Middle frontal gyrus (tissue), 1 donor: ENCODE measurements at regions not wholly inside any gene's neighbourhood (a gene's known extent, or its start where the extent isn't known, plus 50 kb on each side); places are given as distances from the start of the nearest gene placed in this dataset.

Experiments
- DNase-seq: peaks from one replicate; pipeline ENCODE4 v3.0.0-alpha.2; 2015; ENCODE audit warnings: low spot score; ENCODE audit errors: extremely low spot score

GRCh38 chr5:125370461-125371205, 624.2 kb upstream of the ZNF608 start:
- DNase-seq: no peak

DNA sequence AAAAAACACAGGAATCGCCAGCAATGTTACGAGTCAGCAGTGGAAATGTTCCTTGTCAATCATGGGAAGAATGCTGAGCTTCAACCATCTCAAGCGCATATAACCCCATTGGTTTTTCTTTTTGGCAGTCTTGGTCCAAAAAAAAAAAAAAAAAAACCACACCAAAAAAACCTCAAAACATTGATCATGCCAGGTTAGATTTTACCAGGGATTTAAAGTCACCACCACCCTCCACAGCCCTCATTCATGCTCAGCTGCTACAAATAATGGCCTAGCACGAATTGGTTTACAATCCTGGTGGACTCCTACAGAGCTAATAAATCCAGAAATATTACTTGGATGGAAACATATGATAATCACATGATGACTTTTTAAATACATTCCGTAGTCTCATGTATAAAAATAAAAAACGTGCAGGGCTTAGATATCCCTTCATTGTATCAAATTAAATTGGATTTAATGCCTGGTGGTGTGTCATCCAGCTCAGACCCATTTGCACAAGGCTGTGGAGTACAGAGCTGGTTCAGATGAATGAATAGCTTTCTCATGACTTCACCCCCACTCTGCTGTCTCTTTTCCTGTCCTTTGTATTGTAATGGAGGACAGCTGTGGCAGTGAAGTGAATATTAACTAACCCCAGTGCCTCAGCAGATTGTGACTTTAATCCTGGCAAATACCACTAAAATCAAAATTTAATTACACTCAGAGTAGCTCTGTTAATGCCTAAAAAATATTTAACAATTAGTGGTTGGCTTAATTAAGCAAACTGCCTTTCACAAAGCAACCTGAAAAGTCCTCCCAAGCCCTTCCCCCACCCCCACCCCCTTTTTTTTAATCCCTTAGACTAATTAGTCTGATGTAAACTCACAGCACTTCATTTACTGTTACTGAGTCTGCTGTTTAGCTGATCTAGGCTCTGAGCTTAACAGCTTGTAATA, 626.5 kb upstream of the ZNF608 start:
- no peak for DNase-seq

- DNase-seq: no peak
Measured at GRCh38 chr5:125375143-125375542, 628.7 kb upstream of the ZNF608 start.

- DNase-seq: no peak
Measured at GRCh38 chr5:125376059-125376641, 629.7 kb upstream of the ZNF608 start.

DNA sequence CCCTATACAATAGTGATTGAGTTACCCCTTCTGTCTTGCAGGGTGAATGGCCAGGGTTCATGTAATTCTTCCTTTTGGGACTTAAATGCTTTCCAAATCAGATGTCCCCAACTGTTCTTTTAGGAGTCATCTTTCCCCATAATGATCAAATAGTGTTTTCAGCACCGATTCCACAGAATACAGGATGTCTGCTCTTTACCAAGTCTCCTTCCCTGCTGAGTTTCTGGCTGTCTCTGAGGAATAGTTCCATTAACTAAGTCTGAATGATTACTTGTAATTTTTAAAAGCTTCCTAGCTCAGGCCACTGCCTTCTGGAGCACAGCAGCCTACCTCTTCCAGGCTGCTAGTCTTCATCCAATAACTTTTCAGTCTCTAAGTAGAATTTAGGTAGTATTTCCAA, 630.7 kb upstream of the ZNF608 start:
- DNase-seq: no peak

DNA sequence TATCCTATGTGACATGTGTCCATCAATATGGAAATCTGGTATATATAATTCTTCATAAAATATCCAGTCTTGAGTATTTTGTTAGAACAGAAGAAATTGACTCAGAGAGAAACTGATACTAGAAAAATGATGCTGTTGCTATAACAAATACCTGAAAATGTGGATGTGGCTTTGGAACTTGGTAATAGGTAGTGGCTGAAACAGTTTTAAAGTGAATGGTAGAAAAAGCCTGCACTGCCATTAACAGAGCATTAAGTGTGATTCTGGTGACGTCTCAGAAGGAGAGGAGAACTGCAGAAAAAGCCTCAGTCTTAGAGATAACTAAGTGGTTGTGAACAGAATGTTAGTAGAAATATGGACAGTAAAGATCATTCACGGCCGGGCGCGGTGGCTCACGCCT, 634.9 kb upstream of the ZNF608 start:
- DNase-seq: no peak

- no peak for DNase-seq
Measured at GRCh38 chr5:125384071-125384470, 637.6 kb upstream of the ZNF608 start.

- no peak for DNase-seq
Measured at GRCh38 chr5:125390326-125390725, 643.9 kb upstream of the ZNF608 start.

- DNase-seq: no peak
Measured at GRCh38 chr5:125393221-125393815, 646.9 kb upstream of the ZNF608 start.

DNA sequence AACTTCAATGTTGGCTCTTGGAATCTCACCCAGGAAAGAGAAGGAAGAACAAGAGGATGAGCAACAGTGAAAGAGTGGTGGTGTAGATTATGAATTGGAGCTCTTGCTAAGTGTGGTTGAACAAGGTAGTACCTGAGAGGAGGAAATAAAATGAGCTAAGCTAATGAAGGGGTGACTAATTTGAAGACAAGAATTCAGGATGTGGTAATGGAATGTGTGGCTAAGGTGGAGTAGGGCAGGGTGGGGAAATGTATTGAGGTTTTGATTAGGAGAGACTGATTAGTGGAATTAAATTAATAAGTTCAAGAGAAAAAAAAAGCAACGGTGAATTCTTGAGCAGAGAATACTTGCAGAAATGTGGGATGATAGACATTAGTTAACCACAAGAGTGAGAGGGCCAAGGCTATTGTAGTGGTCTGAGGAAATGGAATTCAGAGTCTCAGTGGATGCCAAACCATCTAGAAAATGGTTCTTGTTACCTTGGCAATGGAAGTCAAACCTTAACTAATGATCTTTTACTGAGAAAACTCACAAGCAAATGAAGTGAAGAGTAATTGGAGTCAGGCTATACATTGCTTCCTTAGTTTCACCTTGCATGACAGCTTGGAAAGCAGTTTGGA, 648.3 kb upstream of the ZNF608 start:
- no peak for DNase-seq

DNA sequence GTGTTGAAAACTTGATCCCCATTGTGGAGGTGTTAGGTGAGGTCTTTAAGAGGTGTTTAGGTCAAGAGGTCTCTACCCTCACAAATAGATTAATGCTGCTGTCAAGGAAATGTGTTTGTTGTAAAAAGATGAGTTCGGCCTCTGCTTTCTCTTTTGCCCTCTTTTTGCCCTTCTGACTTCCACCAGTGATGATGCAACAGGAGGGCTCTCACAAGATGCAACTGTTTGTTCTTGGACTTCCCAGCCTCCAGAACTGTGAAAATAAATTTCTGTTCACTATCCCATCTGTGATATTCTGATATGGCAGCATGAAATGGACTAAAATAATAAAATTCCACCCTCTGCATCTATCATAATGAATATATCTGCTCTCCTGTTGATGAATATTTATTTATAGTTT, 650.0 kb upstream of the ZNF608 start:
- DNase-seq: no peak

GRCh38 chr5:125398466-125398865, 652.0 kb upstream of the ZNF608 start:
- no peak for DNase-seq

GRCh38 chr5:125399885-125400284, 653.4 kb upstream of the ZNF608 start:
- DNase-seq: no peak

DNA sequence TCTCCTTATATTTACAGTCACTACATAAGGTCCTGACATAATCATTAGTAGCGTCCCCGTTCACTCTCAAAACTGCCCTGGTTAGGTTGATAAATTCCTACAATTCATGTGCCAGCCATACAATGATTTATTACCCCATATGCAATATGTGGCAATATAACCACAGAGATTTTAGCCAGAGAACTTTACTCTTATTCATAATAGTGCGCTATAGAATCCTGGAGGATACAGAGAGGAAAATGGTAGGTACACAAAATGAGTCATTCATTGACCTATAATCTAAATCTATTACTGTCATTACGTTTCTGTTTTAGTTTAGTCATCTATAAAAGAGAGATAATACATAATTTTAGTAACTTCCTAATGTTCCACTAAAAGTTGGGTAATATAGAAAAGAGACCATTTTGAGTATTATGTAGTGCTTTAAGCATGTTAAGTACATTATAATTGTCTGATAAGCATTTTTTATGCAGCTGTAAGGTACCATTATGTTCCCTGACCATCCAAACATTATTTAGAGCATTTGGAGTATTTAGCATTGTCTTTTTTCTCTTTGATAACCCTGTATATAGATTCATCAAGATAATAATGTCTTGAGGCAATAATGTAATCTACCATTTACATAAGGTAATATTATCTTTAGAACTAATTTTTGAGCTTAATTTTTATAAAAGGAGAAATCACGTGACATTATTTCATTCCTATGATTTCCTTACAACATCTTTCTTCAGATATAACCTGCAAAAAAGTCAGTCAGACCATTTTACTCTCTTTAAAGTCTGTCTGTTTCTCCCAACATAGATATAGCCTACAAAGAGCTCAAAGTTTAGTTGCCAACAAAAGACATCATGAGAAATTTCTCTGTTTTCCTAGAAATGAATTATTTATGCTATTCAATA, 655.5 kb upstream of the ZNF608 start:
- DNase-seq: no peak

DNA sequence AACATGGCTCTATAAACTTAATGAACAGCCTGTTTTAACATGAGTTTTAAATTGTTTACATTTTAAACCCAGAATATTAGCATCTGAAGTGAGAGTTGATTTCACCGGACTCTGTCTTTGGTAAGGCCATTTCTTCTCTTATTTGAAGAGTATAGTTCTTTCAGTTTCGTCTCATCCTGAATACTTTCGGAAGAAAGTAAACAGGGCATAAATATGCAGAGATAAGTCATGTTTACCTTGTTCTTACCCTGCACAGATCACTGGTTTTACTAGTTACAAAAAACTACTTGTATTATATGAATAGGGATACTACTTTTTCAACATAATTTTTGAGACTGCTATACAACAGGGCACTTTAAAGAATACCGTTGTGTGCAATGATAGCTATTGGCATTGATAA, 656.3 kb upstream of the ZNF608 start:
- no peak for DNase-seq

GRCh38 chr5:125404056-125404455, 657.6 kb upstream of the ZNF608 start:
- no peak for DNase-seq

- no peak for DNase-seq
Measured at GRCh38 chr5:125408448-125409233, 662.2 kb upstream of the ZNF608 start.

GRCh38 chr5:125409234-125409860, 662.9 kb upstream of the ZNF608 start:
- DNase-seq: no peak
